GM21576 (cell line): ENCODE measurements at regions not wholly inside any gene's neighbourhood (a gene's known extent, or its start where the extent isn't known, plus 50 kb on each side); places are given as distances from the start of the nearest gene placed in this dataset.
"Not testable (repeated sequence)": the region's sequence is repeated elsewhere in the genome, so short reads cannot be mapped to it uniquely, and the experiment has no call there.

Experiments
- ATAC-seq: cut with Tn5 transposase; IDR thresholded peaks from one replicate; pipeline ENCODE4 v1.9.1; 2021; ENCODE audit warnings: mild to moderate bottlenecking, moderate library complexity; ENCODE audit not compliant: unreplicated experiment

DNA sequence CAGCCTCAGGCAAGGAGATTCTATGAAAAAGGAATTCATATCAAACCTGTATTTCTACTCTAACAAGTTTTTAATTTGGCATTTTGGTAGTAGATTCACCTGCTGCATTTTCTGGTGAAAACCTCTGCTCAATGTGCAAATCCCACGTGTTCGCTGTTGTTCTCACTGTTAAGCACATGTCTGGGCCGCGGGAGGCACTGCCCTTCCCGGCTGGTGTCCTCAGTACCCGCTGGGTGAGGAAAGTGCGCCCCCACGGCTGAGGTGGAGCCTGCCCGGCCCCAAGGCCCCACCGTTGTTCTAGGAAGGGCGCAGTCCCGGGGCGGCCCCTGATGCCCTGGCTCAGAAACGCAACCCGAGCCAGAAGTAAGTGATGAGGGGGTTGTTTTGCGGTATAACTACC lies 193.4 kb upstream of the VWC2 start:
- no peak for ATAC-seq

DNA sequence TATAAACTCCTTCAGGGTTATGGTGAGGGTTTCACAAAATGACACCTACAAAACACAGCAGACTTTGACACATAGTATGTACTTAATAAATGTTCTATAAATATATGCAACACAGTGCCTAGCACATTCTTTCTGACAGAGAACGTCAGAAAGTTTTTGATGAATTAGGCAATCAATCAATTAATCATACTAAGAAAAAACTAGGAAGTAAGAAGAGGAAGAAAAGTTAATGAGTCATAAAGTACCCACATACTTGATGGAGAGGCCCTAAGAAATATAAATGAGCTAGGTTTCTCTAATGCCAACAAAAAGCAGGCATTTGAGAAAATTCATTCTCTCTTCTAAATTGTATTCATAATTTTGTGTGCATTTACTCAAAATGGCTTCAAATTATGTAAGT lies 192.7 kb upstream of the VWC2 start:
- no peak for ATAC-seq

DNA sequence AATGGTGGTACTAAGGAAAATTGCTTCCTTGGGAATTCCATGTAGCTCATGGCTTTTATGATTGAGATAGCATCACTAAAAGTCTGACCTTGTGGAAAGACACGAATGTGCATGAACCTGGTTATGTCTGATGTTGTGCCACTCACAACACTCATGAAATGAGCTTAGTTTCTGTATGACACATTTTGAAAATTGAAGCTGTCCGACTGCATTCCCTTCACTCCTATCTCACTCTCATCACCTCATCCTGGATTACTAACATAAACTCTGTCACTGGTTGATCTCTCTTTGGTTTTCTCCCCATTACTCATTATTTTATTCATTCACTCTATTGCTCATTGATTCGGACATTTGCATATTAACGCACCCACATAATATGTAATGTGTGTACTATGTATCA lies 190.0 kb upstream of the VWC2 start:
- ATAC-seq: no peak

DNA sequence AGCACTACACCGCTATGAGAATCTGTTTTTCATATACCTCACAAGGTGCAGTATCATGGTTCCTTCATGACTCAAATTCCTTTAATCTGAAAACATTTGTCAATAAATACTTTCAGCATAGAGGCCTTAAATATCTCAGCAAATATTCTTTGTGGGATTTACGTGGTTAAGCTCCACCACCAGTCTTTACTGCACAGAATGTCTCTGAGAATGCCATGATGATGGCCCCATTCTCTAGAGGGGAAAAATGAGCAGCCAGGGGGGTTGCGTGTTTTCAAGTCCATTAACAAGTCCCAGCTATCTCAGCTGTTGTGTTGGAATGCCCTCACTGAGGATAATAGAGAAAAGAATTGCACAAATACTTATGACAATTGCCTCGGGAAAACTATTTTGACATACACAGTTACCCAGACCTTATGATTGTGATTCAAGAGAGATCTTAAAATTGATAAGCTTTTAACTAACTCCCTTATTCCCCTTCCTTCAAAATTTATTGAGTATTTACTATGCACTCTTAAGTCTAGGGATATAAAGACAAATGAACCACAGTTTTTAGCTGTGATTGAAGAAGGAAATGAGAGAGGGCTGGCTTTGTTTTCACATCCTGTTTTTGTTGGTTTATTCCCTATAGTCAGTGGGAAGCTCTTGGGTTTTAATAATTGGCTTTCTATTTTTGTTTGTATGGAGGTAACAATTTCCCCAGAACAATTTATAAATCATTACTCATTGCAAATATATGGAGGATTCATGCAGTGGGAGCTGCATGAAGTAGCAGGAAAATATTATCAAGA lies 176.5 kb upstream of the VWC2 start:
- no peak for ATAC-seq

DNA sequence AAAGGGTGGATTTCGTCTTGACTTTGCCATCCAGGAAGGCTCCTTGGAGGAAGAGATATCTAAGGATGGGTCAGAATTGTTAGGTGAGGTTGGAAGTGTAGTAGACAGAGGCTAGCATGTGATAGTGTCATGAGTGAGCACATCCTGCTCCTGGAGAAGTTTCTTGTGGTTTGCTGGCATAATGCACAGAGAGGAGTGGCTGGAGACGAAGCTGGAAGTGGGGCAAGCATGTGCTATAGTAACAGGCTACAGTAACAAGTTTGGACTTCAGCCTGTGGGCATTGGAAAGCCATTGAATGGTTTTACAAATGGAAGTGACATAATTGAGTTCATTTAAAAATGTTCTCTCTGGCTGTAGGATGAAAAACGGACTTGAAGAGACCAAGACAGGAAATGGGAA lies 175.6 kb upstream of the VWC2 start:
- no peak for ATAC-seq

DNA sequence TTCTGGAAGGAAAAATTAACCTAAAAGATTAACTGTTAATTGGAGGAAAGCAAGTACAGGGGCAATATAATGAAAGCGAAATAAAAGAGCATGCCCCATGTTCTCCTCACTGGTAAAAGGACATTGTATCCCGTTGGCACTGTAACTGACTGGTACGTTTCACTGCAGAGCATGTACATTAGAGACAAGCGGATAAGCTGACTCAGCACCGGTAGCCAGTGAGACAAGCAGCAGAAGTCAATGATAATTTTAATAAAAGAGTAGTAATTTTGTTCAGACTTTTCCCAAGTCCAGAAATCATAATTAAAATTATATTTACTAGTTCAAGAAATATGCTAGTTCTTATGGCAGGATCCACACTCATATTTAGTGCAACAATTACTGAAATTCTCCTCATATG lies 161.5 kb upstream of the VWC2 start:
- no peak for ATAC-seq

DNA sequence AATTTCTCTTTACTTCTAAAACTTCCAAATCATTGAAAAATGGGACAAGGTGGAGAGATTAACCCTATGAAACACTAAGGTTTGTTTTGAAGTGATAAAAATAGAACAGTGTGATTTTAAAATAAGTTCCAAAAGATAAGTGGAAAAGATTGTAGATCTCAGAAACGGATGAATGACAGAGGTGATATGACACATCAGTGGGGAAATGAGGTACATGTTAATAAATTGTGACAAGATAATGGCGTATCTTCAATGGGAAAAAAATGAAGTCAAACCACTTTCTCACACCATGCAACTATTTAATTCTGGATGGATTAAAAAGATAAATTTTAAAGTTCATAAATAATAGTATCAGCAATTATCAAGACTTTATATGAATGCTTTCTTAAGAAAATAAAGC lies 159.7 kb upstream of the VWC2 start:
- no peak for ATAC-seq

DNA sequence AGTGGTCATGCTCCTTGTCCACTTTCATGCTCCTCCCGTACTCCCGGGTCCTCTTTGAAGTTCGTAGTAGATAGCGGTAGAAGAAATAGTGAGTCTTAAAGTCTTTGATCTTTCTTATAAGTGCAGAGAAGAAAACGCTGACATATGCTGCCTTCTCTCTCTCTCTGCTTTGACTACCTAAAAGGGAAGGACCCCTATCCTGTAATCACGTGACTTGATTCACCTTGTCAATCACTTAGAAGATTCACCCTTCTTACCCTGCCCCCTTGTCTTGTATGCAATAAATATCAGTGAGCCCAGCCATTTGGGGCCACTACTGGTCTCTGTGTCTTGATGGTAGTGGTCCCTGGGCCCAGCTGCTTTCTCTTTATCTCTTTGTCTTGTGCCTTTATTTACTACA lies 158.5 kb upstream of the VWC2 start:
- not testable (repeated sequence) for ATAC-seq

DNA sequence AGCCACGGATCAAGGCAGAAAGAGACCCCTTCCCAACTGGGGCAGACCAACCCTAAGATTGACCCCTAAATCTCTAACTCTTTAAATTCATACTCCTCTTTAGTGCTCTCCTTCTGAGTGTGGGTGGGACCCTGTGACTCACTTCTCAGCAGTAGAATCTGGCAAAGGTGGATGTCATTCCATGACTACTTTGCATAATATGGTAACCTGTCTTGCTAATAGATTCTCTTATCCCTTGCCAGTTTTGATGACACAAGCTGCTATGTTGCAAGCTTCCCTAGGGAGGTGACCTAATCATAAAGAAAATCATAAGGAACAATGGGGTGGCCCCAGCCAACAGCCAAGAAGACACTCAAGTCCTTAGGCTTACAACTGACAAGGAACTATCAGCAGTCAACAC lies 155.4 kb upstream of the VWC2 start:
- no peak for ATAC-seq

DNA sequence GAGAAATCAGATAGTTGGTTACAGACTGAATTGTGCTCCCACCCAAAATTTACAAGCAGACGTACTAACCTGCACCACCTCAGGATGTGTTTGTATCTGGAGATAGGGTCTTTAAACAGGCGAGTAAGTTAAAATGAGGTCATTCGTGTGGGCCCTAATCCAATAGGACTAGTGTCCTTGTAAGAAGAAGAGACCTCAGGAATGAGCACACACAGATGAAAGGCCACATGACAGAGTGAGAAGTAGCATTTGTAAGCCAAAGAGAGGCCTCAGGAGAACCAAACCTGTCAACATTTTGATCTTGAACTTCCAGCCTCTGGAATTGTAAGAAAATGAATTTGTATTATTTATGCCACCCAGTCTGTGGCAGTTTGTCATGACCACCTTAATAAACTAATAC lies 149.5 kb upstream of the VWC2 start:
- ATAC-seq: no peak

DNA sequence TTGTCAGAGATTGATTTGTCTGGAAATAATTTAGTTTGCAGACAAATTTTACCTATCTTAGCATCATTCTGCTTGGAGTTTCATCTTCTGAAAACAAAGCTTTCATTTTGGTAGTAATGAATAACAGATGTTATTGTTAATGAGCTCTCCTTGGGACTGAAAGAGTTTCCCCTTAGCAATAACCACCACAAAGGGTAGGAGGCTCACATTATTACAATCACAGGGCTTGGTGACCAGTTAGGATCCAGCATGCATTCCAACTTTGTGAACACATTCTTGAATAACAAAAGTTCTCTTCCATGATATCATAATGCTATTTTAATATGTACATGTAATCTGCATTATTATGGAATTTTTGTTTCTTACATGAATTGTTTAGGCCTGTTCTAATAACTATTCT lies 148.8 kb upstream of the VWC2 start:
- no peak for ATAC-seq

DNA sequence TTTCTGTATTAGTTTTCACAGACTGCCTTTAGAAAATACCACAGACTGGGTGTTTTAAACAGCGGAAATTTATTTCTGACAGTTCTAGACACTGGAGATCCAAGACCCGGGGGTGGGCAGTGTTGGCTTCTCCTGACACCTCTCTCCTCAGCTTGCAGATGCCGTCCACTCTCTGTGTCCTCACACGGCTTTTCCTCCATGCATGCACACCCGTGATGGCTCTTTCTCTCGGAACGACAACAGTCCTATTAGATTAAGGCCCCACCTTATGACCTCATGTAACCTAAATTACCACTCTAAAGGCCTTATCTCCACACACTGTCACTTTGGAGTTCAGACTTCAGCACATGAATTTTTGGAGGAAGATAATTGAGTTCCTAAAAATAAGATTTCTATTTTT lies 142.9 kb upstream of the VWC2 start:
- ATAC-seq: no peak

DNA sequence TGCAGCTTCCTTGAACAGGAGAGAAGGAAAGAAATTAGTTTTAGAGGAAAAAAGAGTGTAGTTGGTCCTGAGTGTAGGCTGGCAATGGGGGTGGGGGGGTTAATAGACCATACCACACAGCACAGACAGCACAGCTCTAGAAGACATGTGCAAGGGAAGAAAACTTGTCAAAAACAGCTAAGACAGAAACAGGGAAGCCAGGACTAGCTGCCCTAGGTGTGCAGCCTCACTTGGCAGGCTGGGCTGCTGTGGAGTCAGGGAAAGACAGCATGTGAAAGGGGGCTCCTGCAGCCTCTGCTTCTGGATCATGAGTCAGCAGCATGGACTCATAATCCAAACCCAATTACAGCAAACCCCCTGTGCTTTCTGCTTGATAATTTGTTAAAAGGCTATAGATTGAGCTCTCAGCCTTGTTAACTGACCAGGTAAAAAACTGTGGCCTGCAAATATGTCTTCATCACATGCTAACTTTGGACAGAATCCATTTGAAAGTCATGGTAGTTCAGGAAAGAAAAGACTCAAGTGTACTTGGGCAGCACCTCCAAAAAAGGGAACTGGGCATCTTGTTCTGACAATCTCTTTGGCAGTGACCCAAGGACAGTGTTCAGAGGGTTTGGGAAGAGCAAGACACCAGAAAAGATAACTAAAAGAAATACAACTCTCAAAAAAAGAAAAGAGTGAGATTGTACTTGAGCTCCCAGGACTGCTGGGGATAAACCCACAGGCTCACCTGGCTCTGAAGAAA lies 142.2 kb upstream of the VWC2 start:
- no peak for ATAC-seq

DNA sequence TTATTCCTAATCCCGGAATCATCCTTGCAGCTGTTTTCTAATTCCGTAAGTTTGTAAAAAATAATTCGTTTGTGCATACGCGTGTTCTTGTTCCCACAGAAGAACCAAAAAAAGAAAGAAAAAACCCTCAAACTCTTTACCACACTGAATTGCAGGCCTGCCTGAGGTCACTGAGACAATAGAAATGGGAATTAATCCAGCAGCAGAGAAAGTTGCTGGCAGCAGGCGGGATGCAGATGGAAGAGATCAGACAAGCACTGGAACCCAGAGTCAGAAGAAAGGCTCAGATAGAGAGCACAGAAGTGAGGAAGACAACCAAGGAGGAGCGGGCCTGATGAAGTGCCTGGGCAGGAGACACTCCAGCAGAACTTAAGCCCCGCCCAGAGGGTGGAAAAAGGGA lies 141.5 kb upstream of the VWC2 start:
- ATAC-seq: no peak

DNA sequence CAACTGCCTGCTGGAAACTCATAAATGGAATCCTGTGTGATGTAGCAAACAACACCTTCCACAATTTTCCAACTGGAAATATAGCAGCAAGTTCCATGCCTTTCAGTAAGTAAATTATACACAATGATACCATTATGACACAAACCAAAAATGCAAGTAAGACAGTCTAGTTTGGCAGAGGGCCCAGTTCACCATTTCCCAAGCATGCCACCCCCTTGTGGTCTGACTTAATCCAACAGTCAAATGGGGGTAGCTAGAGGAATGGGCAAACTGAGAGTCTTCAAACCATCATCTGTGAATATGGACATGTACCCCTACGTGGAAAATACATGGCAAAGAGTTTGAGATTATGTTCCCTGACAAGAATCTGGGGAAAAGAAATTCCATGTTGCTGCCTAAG lies 137.6 kb upstream of the VWC2 start:
- no peak for ATAC-seq

DNA sequence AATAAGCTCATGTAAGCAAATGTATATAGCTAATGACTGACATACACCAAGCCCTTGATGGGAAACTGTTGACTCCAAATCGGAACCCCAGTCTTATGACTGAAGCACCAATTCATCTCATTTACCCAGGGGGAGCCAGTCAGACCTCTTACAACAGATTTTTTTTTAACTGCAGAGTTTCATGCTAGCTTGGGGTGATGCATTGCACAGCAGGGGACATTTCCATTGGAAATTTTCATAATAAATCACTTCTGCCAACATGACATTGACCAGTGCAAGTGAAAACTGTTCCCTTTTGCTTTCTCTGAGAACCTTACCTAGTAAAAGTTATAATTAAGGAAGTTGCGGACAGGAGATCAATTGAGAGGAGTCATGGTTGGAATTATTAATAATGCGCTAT lies 137.0 kb upstream of the VWC2 start:
- no peak for ATAC-seq

DNA sequence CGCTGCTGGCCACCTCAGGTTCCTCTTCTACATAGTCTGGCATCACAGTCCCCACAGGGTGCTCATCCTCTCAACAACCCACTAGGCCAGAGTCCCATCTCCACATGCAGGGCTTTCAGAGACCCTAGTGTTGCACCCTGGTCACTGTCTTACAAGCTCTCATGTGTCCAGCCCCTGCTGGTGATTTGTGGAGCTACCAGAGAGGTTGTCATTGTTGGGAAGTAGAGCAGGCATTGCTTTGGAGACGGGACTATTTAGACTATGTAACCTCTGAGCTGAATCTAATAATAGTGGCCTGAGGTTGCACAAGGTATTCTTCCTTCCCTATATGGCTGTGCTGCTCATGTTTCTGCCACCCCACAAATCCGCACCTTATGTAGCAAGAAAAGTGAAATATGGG lies 135.3 kb upstream of the VWC2 start:
- no peak for ATAC-seq

DNA sequence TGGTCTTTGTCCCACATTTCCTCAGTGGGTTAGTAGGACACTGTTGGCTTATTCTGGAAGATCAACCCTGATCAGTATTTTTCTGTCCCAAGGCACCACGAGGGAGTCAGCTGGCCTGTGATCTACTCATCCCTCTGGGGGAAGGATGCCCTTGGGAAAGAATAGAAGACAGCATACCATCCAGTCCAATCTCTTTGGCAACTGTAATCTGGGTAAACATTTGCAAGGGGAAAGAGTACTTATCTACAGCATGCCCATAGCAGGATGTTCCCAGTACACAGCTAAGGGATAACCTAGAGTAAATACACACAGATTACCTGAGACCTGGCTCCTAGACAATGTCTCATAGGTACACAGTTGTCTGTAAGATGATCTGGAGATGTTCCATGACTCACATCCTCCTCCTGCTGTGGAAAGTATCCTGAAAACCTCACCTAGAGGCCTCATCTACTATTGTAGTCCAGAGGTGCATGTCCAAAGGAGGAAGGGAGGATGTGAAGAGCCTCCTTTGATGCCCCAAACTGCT lies 134.3 kb upstream of the VWC2 start:
- ATAC-seq: no peak

DNA sequence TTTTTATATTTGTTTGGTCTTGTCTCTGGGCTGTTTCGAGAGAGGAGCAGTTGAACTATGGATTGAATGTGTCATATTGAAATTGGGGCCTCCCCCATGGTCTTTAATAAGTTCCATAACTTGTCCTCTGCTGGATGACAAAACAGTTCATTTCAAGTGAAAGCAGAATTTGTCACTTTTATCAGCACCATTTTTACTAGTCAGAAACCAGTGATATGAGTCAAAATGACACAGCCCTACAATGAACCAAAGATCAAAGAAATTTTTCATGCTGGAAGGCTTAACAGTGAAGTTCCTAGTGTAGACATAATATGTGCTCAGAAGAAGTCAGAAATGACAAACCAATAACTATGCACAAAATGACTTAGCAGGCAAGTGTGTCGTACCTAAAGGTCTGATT lies 133.6 kb upstream of the VWC2 start:
- no peak for ATAC-seq

DNA sequence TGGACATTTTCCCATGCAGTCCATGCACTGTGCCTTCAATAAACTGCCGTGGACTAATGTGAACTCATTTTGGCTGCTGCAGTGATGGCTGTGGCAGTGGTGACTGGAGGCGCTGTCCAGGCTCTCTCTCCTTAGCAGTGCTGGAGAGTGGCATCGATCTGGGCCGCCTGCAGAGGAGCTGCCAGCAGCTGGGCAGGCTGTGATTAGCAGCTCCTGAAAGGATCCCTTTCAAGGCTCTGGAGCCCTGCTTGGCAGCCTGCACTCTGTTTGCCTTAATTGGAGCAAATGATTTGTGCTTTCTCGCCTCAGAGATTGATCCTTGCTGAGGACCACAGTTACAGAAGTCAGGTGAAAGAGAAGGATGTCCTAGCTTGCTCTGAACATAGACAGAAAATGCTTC lies 130.1 kb upstream of the VWC2 start:
- ATAC-seq: no peak

DNA sequence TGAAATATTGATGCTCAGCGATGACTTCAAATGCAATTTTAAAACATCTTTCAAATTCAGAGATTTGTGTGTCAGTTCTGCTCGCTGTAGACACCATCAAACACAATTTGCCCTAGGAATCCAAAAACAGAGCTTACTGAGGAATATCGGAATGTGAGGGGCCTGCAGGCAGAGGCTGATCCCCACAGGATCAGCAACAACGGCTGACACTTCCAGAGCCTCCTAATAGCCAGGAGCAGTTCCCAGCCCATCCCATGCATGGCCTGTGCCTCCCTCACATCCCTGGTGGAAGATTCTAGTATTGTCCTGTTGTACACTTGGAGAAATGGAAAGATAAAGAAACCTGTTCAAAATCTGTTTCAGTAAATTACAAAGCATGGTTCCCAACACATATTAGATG lies 129.7 kb upstream of the VWC2 start:
- ATAC-seq: no peak

DNA sequence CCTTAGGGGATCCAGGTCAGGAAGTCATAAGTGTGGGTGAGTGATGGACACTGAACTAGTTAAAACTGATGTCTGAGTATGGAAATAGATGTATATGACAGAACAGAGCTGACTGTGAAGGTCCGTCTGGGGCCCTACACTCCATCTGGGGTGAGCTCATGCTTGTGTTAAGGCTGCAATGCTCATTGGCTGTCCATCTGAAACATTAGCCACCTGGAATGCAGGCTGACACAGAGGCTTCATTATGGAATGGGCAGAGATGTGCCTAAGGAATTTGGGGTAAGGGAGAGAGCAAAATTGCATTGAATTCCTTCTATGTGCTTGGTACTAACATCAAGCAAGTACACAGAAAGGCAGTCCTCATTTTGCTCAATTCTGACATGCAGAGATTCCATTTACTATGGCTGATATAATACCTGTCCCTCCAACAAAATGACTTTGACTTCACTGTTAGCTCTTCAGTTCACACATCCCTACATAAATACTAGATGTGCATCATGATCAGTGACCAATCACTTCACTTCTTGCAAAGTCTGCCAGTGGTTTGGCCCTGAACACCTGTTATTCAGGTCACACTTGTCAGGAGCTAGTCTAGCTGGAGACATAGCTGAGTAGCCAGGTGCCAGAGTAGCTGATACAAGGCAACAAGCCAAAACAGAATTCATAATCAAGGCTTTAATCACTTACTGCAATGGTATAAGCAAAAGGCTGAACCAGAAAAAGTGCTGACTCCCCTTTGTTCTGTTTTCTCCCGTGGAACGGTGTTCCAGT lies 128.9 kb upstream of the VWC2 start:
- no peak for ATAC-seq
